PFSK-1 (cell line): ENCODE measurements at regions not wholly inside any gene's neighbourhood (a gene's known extent, or its start where the extent isn't known, plus 50 kb on each side); places are given as distances from the start of the nearest gene placed in this dataset.

ENCODE experiments used
- FOXP2 ChIP-seq: optimal IDR thresholded peaks from 2 replicates; pipeline ENCODE3; 2011; ENCODE audit warnings: borderline replicate concordance, control low read depth, inconsistent platforms; ENCODE audit not compliant: insufficient read depth; ENCODE audit errors: extremely low read length, extremely low read depth
- POLR2AphosphoS5 ChIP-seq: IDR thresholded peaks from 2 replicates; pipeline ENCODE4 v1.6.1; 2012; ENCODE audit warnings: low read depth, mild to moderate bottlenecking, control low read depth, low read length, moderate library complexity
- SIN3A ChIP-seq: IDR thresholded peaks from 2 replicates; pipeline ENCODE4 v1.6.1; 2012; ENCODE audit warnings: mild to moderate bottlenecking, low read length, moderate library complexity, borderline replicate concordance; ENCODE audit not compliant: insufficient read depth
- TAF1 ChIP-seq: IDR thresholded peaks from 2 replicates; pipeline ENCODE4 v1.6.1; 2012; ENCODE audit warnings: low read length, control low read depth, borderline replicate concordance; ENCODE audit not compliant: insufficient read depth
- TF ChIP-seq, protein P1 (sequence below), 2 experiments: IDR thresholded peaks; 2 replicates each; pipeline versions ENCODE4 v1.6.1 to v1.8.0; 2011 to 2012; ENCODE audit warnings: low read depth in 2 of 2, low read length in 2 of 2, control low read depth in 1 of 2, inconsistent platforms in 1 of 2, mild to moderate bottlenecking in 1 of 2, moderate library complexity in 1 of 2; ENCODE audit not compliant: insufficient read depth in 1 of 2

DNA sequence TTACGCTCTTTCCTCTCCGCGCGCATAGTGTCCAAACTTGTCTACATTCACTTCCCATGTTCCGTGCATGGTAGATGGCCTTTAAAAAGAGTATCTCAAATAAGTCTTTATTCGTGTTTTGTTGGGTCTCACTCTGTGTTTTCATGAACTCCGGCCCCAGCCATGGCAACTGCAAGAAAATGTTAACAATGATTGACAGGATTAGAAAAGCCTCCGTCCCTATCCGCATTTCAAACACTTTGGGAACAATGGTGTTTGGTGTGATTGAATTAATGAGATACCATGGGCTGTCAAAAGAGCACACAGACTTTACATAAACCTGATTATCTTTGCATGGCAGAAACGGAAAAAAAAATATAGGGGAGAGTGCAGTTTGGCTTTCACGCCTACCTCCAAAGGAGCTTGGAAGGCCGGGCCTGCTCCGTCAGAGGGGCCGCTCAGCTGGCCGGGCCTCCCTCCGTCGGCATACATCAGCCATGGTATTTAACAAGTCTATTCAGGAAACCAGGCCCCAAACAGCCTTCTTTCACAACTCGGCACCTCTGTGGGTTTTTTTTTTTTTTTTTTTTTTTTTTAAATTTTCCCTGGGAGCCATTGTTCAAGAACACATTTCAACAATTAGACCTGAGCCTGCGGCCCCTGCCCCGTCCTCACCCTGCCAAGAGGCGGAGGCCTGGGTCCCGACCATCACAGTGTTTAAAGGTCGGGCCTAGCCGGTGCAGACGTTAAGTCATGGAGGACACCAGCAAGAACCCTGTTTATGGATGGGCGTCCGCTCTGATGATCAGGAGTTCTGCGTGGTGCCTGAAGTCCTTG is 323.8 kb upstream of the IRX4 start:
- TF ChIP-seq FOXP2 (no peak), POLR2AphosphoS5 (no peak), SIN3A (no peak), TAF1 (no peak)
- TF ChIP-seq, protein P1, sequence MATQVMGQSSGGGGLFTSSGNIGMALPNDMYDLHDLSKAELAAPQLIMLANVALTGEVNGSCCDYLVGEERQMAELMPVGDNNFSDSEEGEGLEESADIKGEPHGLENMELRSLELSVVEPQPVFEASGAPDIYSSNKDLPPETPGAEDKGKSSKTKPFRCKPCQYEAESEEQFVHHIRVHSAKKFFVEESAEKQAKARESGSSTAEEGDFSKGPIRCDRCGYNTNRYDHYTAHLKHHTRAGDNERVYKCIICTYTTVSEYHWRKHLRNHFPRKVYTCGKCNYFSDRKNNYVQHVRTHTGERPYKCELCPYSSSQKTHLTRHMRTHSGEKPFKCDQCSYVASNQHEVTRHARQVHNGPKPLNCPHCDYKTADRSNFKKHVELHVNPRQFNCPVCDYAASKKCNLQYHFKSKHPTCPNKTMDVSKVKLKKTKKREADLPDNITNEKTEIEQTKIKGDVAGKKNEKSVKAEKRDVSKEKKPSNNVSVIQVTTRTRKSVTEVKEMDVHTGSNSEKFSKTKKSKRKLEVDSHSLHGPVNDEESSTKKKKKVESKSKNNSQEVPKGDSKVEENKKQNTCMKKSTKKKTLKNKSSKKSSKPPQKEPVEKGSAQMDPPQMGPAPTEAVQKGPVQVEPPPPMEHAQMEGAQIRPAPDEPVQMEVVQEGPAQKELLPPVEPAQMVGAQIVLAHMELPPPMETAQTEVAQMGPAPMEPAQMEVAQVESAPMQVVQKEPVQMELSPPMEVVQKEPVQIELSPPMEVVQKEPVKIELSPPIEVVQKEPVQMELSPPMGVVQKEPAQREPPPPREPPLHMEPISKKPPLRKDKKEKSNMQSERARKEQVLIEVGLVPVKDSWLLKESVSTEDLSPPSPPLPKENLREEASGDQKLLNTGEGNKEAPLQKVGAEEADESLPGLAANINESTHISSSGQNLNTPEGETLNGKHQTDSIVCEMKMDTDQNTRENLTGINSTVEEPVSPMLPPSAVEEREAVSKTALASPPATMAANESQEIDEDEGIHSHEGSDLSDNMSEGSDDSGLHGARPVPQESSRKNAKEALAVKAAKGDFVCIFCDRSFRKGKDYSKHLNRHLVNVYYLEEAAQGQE (IDR thresholded peaks at IDR 0.05; ENCODE audit: insufficient read depth in 1 of 2, low read depth in 2 of 2, low read length in 2 of 2) = no peak

DNA sequence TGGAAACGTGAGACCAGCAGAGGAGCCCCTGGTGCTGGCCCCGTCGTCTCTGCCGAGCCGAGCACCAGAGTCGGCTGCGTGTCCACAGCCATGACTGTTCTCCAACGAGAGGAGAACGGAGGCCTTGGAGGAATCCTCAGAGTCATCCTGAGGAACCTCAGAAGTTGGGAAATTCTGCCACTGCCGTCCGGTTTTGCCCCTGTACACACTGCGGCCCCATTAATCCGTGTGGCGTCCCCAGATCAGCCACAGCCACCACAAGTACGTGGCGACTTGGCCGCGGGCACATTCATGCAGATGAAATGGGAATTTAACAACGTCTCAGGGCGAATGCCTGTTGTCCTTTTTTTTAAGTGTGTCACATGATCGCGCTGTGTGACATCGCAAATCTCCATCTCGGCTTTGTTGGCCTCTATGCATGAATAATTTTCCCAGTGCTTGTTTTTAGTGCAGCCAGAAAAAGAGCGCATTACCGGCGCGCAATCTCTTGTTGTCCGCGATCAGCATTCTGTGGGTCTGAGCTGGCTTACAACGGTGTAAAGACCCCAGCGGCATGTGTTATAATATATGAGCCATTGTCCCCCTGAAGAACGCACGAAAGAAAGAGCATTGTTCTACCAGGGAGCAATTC is 323.0 kb upstream of the IRX4 start:
- TF ChIP-seq POLR2AphosphoS5 (no peak), SIN3A (no peak), FOXP2 (no peak), TAF1 (no peak)

DNA sequence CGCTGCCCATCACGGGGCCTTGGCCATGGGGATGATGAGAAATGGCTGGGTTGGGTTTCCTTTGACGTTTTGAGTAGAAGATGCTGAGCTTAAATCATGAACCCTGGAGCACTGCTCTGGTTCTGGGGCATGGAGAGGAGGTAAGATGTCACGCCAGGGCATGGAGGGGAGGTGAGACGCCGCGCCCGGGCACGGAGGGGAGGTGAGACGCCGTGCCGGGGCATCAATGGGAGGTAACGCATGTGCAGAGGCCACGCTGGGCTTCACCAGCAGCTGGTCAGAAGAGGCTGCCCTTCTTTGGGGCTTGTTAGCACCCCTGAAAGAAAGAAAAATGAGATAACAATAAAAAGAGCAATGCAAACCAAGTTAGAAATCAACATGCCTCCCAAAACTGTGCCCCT is 322.5 kb upstream of the IRX4 start:
- TF ChIP-seq, protein P1 (IDR thresholded peaks at IDR 0.05; ENCODE audit: insufficient read depth in 1 of 2, low read depth in 2 of 2, low read length in 2 of 2) = no peak
- TF ChIP-seq TAF1 (no peak), SIN3A (no peak)

DNA sequence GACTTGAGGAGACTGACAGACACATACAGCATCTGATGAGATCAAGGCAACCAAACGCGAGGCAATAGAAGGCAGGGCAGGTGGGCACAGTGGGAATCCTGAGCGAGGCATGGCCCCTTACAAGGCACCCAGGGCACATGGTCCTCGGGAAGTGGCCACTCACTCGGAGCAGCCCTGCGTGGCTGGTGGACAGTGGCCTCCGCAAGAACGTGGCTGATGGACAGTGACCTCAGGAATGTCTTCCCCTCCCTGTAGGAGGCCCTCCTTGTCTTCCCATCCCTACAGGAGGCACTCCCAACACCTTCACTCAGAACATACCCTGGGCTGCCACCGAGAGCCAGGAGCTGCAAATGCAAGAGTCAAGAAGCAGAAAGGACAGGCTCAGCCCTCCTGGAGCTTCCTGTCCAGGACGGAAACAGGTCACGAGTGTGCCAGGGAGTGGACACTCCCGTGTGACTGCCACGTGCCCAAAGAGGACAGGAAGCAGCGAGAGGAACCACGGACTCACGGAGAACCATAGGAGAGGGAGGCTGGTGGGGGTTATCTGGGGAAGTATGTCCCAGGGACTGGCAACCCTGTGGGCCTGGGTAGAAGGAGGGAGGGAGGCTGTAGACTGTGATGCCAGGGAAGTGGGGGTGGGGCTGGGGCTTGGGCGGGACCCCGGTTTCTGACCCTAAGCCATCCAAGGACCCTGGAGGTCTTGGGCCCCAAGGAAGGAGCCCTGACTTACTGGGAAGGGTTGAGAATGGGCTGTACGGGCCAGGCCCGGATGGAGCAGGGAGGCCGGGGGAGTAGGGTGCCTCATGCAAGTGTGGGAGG is 321.9 kb upstream of the IRX4 start:
- TF ChIP-seq, protein P1 (IDR thresholded peaks at IDR 0.05; ENCODE audit: insufficient read depth in 1 of 2, low read depth in 2 of 2, low read length in 2 of 2) = no peak
- TF ChIP-seq FOXP2 = no peak
- no peak for TF ChIP-seq POLR2AphosphoS5
- no peak for TF ChIP-seq TAF1
- TF ChIP-seq SIN3A = no peak

DNA sequence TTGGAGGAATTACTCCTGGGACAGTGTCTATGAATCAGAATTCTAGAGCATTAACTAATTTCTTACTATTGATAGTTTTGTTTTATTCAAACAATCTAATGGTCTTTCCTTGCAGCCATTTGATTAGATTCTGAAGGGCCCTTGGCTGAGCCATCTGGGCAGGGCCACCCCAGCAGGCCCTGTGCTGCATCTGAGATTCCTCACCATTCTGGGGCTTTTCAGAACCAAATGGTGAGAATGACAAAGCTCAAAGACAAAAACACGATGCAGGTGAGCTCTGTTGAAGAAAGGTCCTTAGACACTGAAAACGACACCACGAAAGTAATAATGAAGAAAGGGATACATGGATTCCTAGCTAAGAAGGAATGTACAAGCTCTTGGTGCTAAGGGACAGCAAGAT is 321.0 kb upstream of the IRX4 start:
- no peak for TF ChIP-seq SIN3A
- TF ChIP-seq, protein P1 (IDR thresholded peaks at IDR 0.05; ENCODE audit: insufficient read depth in 1 of 2, low read depth in 2 of 2, low read length in 2 of 2) = no peak
- no peak for TF ChIP-seq POLR2AphosphoS5
- TF ChIP-seq FOXP2 = no peak
- TF ChIP-seq TAF1 = no peak
